ENCODE measurements at regions not wholly inside any gene's neighbourhood (a gene's known extent, or its start where the extent isn't known, plus 50 kb on each side); places are given as distances from the start of the nearest gene placed in this dataset.

GRCh38 chr13:80497978-80498377 lies 157.1 kb upstream of the SPRY2 start:
- FAIRE-seq (no peak), DNase-seq (ENCODE audit: low read depth in 1 of 2, low spot score in 1 of 2) (no peak), ATAC-seq (no peak)
- H3K27ac ChIP-seq: no peak overlapping the region
- no peak overlapping the region for H3K4me3 ChIP-seq
- POLR2A ChIA-PET: no interaction called here
- TF ChIP-seq ZNF302 (CRISPR knock-in tag; IDR thresholded peaks at IDR 0.05): no peak
- TF ChIP-seq HDAC2 (IDR thresholded peaks at IDR 0.05): no peak
- no peak for TF ChIP-seq HES2 (IDR thresholded peaks at IDR 0.05)
- no peak for TF ChIP-seq BCL3 (IDR thresholded peaks at IDR 0.05)
- TF ChIP-seq JUNB (IDR thresholded peaks at IDR 0.05): no peak
- no peak for TF ChIP-seq RCOR1 (IDR thresholded peaks at IDR 0.05; ENCODE audit: low read depth, low read length)
- TF ChIP-seq HOXB5 (CRISPR knock-in tag; IDR thresholded peaks at IDR 0.05): no peak
- TF ChIP-seq PBX3 (IDR thresholded peaks at IDR 0.05): no peak
- TF ChIP-seq USF2 (IDR thresholded peaks at IDR 0.05): no peak
- TF ChIP-seq MAZ (IDR thresholded peaks at IDR 0.05; ENCODE audit: borderline replicate concordance, low read depth, low read length): no peak
- TF ChIP-seq EHF (CRISPR knock-in tag; IDR thresholded peaks at IDR 0.05): no peak
- no peak for TF ChIP-seq JUN (IDR thresholded peaks at IDR 0.05)
- TF ChIP-seq RFX5 (IDR thresholded peaks at IDR 0.05): no peak
- TF ChIP-seq POLR2A (IDR thresholded peaks at IDR 0.05; ENCODE audit: low read length): no peak
- TF ChIP-seq ESRRA (IDR thresholded peaks at IDR 0.05; ENCODE audit: borderline replicate concordance, low read length): no peak
- no peak for TF ChIP-seq ELK1 (IDR thresholded peaks at IDR 0.05; ENCODE audit: low read depth, low read length)
- TF ChIP-seq TP53 (CRISPR knock-in tag; IDR thresholded peaks at IDR 0.05): no peak
- no peak for TF ChIP-seq KDM1A (IDR thresholded peaks at IDR 0.05; ENCODE audit: low read depth)
- no peak for TF ChIP-seq CBX8 (IDR thresholded peaks at IDR 0.05)
- no peak for TF ChIP-seq TFCP2L1 (CRISPR knock-in tag; IDR thresholded peaks at IDR 0.05)
- H3K4me2 ChIP-seq: no peak overlapping the region
- WGBS (ENCODE audit: missing lambda C conversion rate): 82% methylated on average over 3 of the region's 3 CpGs
- CTCF ChIA-PET: interaction anchor here (1.6 kb wide), 1 partner anchor 9 kb away, joined by 5 read pairs; no protein-coding TSS in a partner anchor
- H3K9me3 ChIP-seq: no peaks in the 10 kb centered on the region
- no peaks in the 10 kb centered on the region for H3K4me1 ChIP-seq

- no peak for TF ChIP-seq CTCF (IDR thresholded peaks at IDR 0.05)
- no peak for TF ChIP-seq TFCP2L1 (CRISPR knock-in tag; IDR thresholded peaks at IDR 0.05)
- TF ChIP-seq CHD4 (IDR thresholded peaks at IDR 0.05; ENCODE audit: borderline replicate concordance): no peak
- no peak for TF ChIP-seq EHMT2 (IDR thresholded peaks at IDR 0.05; ENCODE audit: low read depth)
- TF ChIP-seq ATOH8 (CRISPR knock-in tag; IDR thresholded peaks at IDR 0.05; ENCODE audit: low read depth): no peak
- H3K27ac ChIP-seq: no peak overlapping the region
- CTCF ChIA-PET: interaction anchor here (1.6 kb wide), 1 partner anchor 9 kb away, joined by 5 read pairs; no protein-coding TSS in a partner anchor
- POLR2A ChIA-PET: no interaction called here
- H3K4me1 ChIP-seq: no peaks in the 10 kb centered on the region
- FAIRE-seq: no peak
- 0% methylated on average over 1 of the region's 1 CpG for WGBS (ENCODE audit: missing lambda C conversion rate)
- no peak overlapping the region for H3K4me2 ChIP-seq
- H3K9me3 ChIP-seq: no peaks in the 10 kb centered on the region
- no peak for ATAC-seq
- no peak overlapping the region for H3K4me3 ChIP-seq
- DNase-seq (ENCODE audit: low read depth in 1 of 2, low spot score in 1 of 2): no peak
These were observed 156.5 kb upstream of the SPRY2 start for GRCh38 chr13:80497439-80497838.

All from A549 (cell line).